ENCODE measurements at regions not wholly inside any gene's neighbourhood (a gene's known extent, or its start where the extent isn't known, plus 50 kb on each side); places are given as distances from the start of the nearest gene placed in this dataset.
"Not testable (repeated sequence)": the region's sequence is repeated elsewhere in the genome, so short reads cannot be mapped to it uniquely, and the experiment has no call there.

DNA sequence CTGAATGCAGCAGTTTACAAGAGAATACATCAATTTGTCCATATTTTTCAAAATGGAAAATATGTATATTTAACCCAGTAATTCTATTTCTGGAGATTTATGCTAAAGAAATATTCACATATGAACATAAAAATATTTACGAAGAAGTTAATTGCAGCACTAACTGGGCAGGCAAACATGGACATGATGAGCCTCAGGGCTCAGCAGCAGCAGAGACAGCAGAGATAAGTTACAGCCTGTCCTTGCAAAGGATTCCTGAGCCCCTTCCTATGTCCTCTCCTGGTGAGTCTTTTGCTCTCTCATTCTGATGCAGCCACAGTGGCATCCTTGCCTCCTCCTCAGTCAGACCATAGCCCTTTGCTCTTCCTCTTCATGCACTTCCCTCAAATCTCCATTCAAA is 680.6 kb upstream of the CPEB2 start:
- DNase-seq (ENCODE audit: low read depth): no peak

DNA sequence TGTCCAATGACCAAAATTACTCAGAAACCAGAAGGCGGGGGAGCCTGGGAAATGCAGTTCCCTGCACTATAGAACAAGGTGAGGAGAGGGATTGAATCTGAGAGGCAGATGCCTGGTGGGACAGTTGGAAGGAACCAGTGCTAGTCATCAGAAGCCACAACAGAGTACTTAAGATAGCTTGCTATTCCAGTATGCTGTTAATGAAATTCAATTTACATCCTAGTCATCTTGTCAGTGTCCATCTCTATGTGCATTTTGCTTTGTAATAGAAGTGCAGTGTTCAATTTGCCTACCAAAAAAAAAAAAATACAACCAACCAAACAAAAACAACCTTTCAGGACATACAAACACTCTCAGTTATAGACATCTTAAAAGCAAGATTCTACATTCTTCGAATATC is 679.1 kb upstream of the CPEB2 start:
- DNase-seq (ENCODE audit: low read depth): no peak

DNA sequence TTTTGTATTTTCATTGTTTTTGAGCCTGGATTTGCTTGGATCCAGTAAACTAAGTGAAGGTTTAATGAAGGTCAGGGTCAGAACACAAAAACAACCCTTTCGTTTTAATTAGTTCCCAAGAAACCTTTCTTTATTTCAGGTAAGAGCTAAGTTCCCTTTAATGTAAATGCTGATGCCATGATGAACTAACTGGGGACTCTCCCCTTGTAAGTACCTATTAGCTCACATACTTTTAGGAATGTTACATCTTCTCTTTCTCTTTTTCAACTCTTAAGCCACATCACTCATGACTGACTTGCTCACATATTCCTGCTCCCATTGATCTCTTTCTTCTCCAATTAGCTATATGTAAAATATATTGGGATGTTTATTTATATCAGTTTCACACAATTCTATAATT is 673.1 kb upstream of the CPEB2 start:
- DNase-seq (ENCODE audit: low read depth): no peak

DNA sequence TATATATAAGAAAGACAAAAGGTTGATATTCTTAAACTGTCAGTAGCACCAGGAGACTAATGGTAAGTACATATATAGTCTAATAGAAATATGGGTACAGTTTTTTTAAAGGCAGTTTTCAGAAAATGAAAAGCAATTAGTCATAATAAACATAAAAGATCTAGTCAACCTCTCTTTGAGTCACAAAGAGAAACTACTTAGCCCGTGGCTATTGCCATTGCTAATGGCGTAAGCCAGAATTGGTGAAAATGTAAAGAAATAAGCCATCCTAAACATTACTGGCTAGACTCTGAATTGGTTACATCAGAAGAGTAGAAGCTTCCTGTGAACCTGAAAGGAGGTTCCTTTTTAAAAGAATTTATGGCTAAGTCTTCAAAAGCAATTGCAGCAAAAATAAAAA is 668.7 kb upstream of the CPEB2 start:
- no peak for DNase-seq (ENCODE audit: low read depth)

DNA sequence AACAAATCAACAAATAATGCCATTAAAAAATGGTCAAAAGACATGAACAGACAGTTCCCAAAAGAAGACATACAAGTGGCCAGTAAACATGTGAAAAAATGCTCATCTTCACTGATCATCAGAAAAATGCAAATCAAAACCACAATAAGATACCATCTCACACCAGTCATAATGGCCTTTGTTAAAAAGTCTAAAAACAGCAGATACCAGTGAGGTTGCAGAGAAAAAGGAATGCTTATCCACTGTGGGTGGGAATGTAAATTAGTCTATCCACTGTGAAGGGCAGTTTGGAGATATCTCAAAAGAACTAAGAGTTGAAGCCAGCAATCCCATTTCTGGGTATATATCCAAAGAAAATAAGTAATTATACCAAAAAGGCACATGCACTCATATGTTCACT is 668.1 kb upstream of the CPEB2 start:
- DNase-seq (ENCODE audit: low read depth): no peak

DNA sequence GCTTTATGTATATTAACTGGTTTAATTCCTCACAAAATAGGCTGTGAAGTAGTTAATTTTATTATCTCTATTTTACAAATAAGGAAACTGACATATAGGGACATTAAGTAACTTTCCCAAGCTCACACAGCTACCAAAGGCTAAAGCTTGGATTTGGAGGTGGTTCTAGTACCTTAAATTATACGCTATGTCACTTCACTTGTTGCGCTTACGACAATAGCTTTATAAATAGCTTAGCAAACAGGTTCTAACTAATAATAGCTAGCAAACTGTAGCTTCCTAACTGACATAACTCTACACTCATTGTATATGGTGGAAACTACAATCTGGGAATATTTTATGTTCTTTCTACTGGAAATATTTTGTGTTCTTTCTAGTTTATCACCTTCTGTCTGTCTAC is 666.4 kb upstream of the CPEB2 start:
- no peak for DNase-seq (ENCODE audit: low read depth)

DNA sequence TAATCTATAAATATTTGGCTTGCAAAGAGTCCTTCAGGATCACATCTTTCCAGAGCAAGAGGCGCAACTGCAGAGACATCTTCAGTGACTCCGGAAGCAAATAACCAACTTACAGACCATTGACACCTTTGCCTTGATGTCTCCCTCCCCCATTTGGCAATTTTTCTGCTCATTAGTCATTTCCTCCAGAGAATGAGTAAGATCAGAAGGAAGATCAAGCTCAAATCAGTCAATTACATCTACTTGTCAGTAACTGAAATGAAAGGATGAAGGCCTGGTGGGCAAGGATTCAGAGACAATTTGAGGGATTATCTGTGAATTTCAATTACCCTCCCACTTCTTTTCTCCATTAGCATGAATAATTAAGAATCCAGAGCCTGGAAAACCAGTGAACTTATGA is 665.6 kb upstream of the CPEB2 start:
- no peak for DNase-seq (ENCODE audit: low read depth)

DNA sequence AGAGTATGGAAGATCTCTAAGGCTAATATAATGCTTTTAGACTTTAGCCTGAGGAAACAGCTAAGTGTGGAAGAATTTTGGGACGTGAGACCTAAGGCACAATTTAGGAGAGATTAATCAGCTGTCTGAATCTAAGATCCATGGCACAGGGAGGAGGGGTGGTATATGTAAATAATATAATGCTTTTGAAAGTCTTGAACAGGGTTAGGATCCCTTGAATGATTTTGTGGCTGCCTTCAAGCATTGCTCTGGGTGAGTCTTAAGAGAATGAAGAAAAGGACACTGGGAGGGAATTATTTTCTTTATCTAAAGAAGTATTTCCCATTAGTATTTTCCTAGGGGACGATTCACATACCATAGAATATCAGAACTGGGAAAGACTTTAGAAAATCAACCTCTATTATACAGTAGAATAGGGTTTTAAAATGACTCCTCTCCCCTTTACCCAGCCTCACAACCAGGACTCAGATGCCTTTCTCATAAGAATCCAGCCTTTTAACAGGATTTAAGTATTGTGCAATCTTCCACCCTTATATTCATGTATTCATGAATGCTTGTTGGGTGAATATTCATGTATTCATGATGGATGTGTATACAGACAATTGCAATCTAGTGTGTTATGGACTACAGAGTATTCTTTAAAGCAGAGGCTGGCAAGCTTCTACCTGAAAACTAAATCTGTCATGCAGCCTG is 664.2 kb upstream of the CPEB2 start:
- DNase-seq (ENCODE audit: low read depth): no peak

DNA sequence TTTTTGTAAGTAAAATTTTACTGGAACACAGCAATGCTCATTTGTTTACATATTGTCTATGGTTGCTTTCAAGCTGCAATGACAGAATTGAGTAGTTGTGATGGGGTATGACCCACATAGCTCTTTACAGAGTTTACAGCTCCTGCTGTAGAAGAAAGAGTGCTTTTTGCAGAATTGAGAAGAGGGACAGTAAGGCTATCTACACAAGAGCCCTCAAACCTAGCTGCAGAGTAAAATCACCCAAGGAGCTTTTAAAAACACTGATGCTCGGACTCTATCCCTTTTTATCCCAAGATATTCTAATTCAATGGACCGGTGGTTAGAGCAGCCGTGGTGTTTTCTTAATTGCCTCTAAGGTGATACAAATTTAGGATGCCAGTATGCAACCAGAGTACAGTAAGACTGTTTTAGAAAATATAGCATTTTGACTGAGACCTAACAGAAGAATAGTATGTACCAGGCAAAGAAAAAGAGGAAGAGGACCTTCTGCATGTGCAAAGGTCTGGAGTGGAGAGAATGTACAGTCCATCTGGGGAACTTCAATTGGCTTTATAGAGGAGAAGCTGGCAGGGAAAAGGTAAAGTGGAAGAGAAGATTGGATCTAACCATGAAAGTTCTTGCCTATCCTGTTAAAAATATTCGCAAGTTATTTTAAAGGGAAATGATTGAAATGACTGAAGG is 663.6 kb upstream of the CPEB2 start:
- DNase-seq (ENCODE audit: low read depth): no peak

DNA sequence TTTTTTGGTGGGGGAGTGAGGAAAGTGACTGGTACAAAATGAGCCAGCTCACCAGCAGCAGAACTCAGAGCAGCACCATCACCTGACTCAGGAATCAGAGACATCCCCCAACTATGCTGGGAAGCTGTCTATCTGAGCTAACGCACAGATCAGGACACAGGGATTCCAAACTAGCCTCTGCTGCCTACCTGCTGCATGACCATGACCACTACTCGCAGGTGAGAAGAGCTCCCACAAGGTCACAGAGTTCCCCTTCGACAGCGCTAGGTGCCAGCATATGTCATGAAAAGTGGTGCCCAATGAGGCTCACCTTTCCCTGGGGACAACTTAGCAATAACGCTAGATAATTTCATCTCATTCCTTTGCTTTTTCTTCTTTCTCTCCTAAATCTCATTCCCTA is 662.6 kb upstream of the CPEB2 start:
- no peak for DNase-seq (ENCODE audit: low read depth)

DNA sequence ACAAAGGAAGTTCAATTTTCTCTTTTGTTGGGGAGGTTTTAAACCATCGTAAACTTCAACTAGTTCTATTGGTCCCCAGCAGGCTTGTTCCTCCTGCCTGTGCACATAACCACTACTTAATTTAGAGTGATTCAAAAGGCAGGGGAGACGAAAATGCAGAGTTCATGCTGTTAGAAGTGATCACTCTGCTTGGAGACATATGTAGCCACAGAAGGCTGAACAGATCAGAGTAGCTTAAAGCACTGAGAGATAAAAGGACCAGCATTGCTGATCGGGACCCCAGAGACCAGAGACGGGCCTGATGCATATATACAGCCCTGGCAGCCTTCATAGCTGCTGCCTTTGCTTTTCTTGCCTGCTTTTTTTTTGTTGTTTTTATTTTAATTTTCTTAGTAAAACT is 662.0 kb upstream of the CPEB2 start:
- no peak for DNase-seq (ENCODE audit: low read depth)

DNA sequence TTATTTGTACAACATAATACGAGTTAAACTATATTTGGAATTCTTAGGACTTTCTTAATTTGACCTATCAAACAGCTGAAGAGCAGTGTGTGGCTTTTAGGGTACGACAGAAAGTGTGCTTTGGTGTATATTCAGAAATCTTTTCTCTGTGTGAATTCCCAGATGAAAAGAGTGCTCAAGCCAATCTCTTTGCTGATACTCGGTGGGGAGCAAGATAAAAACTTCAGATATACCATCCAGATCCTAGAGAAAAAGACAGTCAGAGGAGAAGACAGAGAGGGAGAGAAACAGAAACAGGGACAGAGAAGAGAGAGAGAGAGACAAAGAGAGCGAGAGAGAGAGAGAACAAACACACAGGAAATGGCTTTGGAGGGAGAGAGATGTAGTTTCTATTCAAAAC is 658.3 kb upstream of the CPEB2 start:
- no peak for DNase-seq (ENCODE audit: low read depth)

DNA sequence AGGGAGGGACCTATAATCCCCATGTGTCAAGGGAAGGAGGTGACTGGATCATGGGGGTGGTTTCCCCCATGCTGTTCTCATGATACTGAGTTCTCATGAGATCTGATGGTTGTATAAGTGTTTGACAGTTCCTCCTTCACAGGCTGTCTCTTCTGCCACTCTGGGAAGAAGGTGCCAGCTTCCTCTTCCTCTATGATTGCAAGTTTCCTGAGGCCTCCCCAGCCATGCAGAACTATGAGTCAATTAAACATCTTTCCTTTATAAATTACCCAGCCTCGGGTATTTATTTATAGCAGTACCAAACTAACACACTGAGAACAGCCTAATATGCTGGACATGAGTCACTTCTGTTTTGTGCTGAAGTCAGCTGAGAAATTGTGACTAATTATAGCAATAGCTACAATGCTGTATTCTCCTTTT is 656.9 kb upstream of the CPEB2 start:
- DNase-seq (ENCODE audit: low read depth): peak; percentile 66

DNA sequence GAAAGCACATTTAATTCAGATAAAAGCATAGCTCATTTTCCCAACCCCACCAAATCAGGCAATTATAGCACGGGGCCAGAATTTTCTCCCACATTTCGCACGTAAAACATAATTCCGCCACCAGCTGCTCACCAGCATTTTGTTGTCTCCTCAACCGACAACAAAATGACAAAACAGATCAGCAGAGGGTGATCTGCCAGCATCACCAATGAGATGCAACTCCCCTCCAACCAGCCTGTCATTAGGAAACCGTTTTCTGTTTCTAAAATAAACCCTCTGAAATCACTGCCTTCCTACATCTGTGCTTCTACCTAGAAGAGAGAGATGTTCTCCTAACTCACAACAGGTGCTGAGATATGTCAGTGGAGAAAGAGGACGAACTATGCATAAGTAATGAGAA is 654.8 kb upstream of the CPEB2 start:
- DNase-seq (ENCODE audit: low read depth): no peak

DNA sequence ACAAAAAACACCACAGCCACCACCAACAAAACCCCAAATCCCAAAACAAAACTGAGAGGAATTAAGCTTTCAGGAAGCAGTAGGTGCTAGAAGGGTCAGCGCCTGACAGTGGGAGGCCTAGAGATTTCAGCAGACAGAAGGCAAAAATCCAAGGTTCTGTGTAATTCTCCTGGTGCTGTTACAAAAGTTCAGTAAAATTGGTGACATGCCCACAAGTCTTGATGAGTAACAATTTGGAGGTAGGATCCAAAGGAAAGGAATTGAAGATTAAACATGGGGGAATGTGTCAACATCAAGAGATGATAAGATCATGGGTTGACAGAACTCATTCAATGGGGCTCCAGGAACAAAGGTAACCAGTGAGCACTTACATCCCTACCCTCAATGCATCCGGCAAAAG is 653.8 kb upstream of the CPEB2 start:
- peak; percentile 61 for DNase-seq (ENCODE audit: low read depth)

DNA sequence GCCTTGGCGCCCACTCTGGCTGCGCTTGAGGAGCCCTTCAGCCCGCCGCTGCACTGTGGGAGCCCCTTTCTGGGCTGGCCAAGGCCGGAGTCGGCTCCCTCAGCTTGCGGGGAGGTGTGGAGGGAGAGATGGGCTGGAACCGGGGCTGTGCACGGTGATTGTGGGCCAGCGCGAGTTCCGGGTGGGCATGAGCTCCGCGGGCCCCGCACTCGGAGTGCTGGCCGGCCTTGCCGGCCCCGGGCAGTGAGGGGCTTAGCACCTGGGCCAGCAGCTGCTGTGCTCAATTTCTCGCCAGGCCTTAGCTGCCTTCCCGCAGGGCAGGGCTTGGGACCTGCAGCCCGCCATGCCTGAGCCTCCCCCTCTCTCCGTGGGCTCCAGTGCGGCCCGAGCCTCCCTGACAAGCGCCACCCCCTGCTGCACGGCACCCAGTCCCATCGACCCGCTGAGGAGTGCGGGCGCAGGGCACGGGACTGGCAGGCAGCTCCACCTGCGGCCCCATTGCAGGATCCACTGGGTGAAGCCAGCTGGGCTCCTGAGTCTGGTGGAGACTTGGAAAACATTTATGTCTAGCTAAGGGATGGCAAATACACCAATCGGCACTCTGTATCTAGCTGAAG is 643.6 kb upstream of the CPEB2 start:
- DNase-seq (ENCODE audit: low read depth): not testable (repeated sequence)

DNA sequence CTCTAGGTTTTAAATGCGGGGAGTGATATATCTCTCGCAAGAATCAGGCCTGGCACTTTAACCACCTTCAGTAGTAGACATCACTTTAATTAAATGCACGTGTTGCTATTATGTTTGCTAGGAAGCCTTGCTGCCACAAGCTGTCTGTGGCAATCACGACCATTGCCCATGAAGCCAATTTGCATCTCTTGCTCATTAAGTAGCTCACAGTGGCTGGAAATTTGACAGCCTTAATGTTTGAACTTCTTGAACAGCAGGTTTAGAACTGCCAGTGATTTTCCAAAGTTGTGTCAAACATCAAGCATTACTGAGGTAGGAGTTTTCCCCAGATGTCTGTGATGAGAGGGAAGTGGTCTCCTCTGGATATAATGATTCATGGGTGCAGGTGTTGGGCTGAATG is 642.3 kb upstream of the CPEB2 start:
- no peak for DNase-seq (ENCODE audit: low read depth)

DNA sequence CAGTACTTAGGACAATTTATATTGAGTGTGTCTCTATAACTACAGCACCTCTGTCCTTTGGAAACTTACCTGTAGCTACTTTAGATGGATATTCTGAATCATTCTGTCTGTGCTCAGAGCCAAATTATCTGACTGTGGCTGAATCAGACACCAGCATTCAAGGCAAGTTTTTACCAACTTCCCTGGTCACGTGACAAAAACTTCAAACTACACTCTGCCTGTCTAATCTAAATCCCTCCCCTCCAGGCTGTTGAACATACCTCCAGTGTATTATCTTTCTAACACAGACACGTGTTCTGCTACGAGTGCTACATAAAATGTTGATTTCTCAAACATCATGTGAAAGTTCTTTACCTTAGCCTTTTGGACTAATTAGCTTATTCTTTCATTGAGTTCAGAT is 641.2 kb upstream of the CPEB2 start:
- DNase-seq (ENCODE audit: low read depth): no peak

DNA sequence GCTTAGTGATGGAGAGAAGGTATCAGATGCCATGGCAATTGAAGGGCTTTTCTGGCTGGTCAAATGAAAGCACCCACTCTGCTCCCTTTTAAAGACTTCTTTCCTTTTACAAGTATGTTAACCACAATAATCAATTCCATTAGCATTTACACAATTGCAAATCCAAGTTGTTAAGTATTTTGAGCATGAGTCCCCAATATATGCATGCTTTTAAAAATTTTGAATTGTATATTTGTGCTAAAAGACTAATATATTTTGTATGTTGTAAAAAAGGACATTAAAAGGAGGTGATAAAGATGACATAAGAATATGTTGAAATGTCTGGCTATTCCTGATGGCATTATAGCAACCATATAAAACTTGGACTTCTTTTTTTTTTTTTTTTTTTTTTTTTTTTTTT is 639.9 kb upstream of the CPEB2 start:
- DNase-seq (ENCODE audit: low read depth): no peak

DNA sequence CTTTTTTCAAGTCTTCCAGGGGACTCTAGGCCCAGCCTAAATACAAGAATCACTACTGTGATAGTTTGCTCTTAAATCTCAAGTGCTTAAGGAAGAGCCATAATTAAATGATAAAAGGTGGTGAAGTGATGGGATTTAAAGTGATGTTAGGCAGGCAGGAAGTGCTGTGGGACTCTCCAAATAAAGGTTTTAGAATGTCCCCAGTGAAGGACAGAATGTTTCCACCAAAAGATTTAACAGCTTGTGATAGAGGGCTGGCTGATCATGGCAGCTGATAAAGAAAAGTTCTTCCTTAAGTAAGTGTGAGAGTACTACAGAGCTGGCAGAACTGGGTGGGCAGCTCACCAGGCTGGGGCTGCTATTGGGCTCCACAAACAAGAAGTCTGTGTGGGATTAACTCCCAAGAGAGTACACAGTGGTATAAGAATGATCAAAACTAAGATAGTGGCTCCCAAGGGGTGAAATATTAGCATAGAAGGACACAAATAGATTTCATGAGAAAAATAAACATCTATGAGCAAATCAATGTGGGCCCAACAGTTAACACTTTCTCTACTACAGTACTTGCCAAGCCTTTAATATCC is 637.2 kb upstream of the CPEB2 start:
- no peak for DNase-seq (ENCODE audit: low read depth)

DNA sequence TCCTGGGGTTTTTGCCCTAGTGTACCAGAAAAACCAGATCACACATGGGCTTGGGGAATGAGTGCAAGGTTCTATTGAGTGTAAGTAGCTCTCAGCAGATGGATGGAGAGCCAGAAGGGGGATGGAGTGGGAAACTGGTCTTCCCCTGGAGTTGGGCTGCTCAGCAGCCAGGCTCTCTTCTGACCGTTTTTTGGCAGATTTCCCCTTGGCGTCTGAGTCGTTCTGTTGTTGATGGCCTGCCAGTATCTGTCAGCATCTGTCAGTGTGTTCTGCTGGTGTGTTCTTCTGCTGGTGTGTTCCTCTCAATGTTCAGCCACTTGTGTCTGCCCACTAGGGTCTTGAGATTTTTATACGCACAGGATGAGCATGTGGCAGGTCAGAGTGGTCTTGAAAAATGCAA is 633.9 kb upstream of the CPEB2 start:
- DNase-seq (ENCODE audit: low read depth): no peak

DNA sequence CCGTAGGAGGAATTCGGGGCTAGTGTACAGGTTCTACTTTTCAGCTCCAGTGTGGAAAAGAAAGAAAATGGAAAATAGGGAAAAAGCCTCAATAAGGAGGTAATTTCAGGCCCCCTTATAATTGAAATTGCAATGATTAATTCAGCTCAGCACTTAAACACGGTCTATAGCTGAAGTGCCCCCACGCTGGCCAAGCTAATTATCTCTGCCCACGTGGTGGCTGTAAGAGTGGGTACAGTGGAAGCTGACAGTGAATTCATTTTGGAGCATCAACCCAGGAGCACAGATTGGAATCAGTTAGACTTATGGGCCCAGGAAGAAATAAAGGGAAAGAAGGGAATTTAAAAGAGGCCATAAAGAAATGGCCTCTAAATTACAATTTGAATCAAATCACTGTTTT is 631.1 kb upstream of the CPEB2 start:
- DNase-seq (ENCODE audit: low read depth): no peak

DNA sequence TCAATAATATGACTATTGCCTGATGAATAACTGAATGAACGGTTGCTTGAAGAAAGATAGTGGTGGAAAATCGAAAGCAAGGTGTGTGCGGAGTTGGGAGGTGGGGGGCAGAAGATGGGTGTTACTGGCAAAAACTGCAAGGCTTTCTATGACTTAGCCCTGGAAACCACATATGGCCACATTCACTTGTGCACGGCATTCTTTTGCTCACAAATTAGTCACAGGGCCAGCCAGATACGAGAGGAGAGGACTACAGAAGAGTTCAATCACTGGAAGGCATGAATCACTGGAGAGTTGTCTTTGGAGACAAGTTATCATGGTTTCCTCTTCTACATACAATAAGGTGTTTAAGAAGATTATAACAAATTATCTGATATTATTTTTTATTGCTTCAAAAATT is 626.5 kb upstream of the CPEB2 start:
- DNase-seq (ENCODE audit: low read depth): peak; percentile 41

Measured in stromal cell of bone marrow (primary cell).